ENCODE measurements at regions not wholly inside any gene's neighbourhood (a gene's known extent, or its start where the extent isn't known, plus 50 kb on each side); places are given as distances from the start of the nearest gene placed in this dataset.

GRCh38 chr16:6605490-6605889 lies 727.2 kb upstream of the RBFOX1 start:
- H3K4me1 ChIP-seq (ENCODE audit: control insufficient read depth in 2 of 3, insufficient read depth in 2 of 3, low read depth in 1 of 3, low read length in 3 of 3) = no peaks in the 10 kb centered on the region
- no peak overlapping the region for H3K9ac ChIP-seq (ENCODE audit: low read length in 3 of 3)
- H3K27ac ChIP-seq (ENCODE audit: low read depth in 2 of 2, low read length in 2 of 2) = no peak overlapping the region
- FAIRE-seq (no peak), DNase-seq (no peak)
- no peaks in the 10 kb centered on the region for H3K36me3 ChIP-seq (ENCODE audit: control insufficient read depth in 2 of 3, insufficient read depth in 3 of 3, low read length in 3 of 3)
- no peak overlapping the region for H3K4me3 ChIP-seq (ENCODE audit: low read length in 3 of 3)
- TF ChIP-seq CTCF (IDR thresholded peaks at IDR 0.05; ENCODE audit: borderline replicate concordance, extremely low read depth, insufficient read depth) = no peak
- no peaks in the 10 kb centered on the region for H3K27me3 ChIP-seq (ENCODE audit: control insufficient read depth, insufficient read depth, low read length)
- intact Hi-C loops (cut with DNase I) = no loop called here
- H3K9me3 ChIP-seq (ENCODE audit: control insufficient read depth in 2 of 3, insufficient read depth in 1 of 3, low read length in 3 of 3) = no peaks in the 10 kb centered on the region

- Histone ChIP-seq H3K9ac (ENCODE audit: low read length in 3 of 3) (no peak overlapping the region), H3K27me3 (ENCODE audit: control insufficient read depth, insufficient read depth, low read length) (no peaks in the 10 kb centered on the region), H3K27ac (ENCODE audit: low read depth in 2 of 2, low read length in 2 of 2) (no peak overlapping the region), H3K9me3 (ENCODE audit: control insufficient read depth in 2 of 3, insufficient read depth in 1 of 3, low read length in 3 of 3) (no peaks in the 10 kb centered on the region), H3K4me3 (ENCODE audit: low read length in 3 of 3) (no peak overlapping the region), H3K36me3 (ENCODE audit: control insufficient read depth in 2 of 3, insufficient read depth in 3 of 3, low read length in 3 of 3) (no peaks in the 10 kb centered on the region), H3K4me1 (ENCODE audit: control insufficient read depth in 2 of 3, insufficient read depth in 2 of 3, low read depth in 1 of 3, low read length in 3 of 3) (no peaks in the 10 kb centered on the region)
- DNase-seq (no peak), FAIRE-seq (no peak)
- no peak for TF ChIP-seq CTCF (IDR thresholded peaks at IDR 0.05; ENCODE audit: borderline replicate concordance, extremely low read depth, insufficient read depth)
- intact Hi-C loops (cut with DNase I) = no loop called here
Measured at GRCh38 chr16:6603780-6604325, 728.8 kb upstream of the RBFOX1 start.

GRCh38 chr16:6602405-6602804 lies 730.2 kb upstream of the RBFOX1 start:
- Histone ChIP-seq H3K9me3 (ENCODE audit: control insufficient read depth in 2 of 3, insufficient read depth in 1 of 3, low read length in 3 of 3) (no peaks in the 10 kb centered on the region), H3K4me3 (ENCODE audit: low read length in 3 of 3) (no peak overlapping the region), H3K27me3 (ENCODE audit: control insufficient read depth, insufficient read depth, low read length) (no peaks in the 10 kb centered on the region), H3K27ac (ENCODE audit: low read depth in 2 of 2, low read length in 2 of 2) (no peak overlapping the region), H3K4me1 (ENCODE audit: control insufficient read depth in 2 of 3, insufficient read depth in 2 of 3, low read depth in 1 of 3, low read length in 3 of 3) (no peaks in the 10 kb centered on the region), H3K36me3 (ENCODE audit: control insufficient read depth in 2 of 3, insufficient read depth in 3 of 3, low read length in 3 of 3) (no peaks in the 10 kb centered on the region), H3K9ac (ENCODE audit: low read length in 3 of 3) (no peak overlapping the region)
- no peak for DNase-seq
- no peak for TF ChIP-seq CTCF (IDR thresholded peaks at IDR 0.05; ENCODE audit: borderline replicate concordance, extremely low read depth, insufficient read depth)
- intact Hi-C loops (cut with DNase I) = no loop called here
- FAIRE-seq = no peak

GRCh38 chr16:6600167-6600566 lies 732.5 kb upstream of the RBFOX1 start:
- no peak for TF ChIP-seq CTCF (IDR thresholded peaks at IDR 0.05; ENCODE audit: borderline replicate concordance, extremely low read depth, insufficient read depth)
- intact Hi-C loops (cut with DNase I) = no loop called here

More at GRCh38 chr16:6600167-6600566, 732.5 kb upstream of the RBFOX1 start:
- no peak overlapping the region for H3K9ac ChIP-seq (ENCODE audit: low read length in 3 of 3)
- no peaks in the 10 kb centered on the region for H3K36me3 ChIP-seq (ENCODE audit: control insufficient read depth in 2 of 3, insufficient read depth in 3 of 3, low read length in 3 of 3)
- H3K27ac ChIP-seq (ENCODE audit: low read depth in 2 of 2, low read length in 2 of 2) = no peak overlapping the region
- no peak overlapping the region for H3K4me3 ChIP-seq (ENCODE audit: low read length in 3 of 3)
- DNase-seq = no peak
- no peaks in the 10 kb centered on the region for H3K4me1 ChIP-seq (ENCODE audit: control insufficient read depth in 2 of 3, insufficient read depth in 2 of 3, low read depth in 1 of 3, low read length in 3 of 3)
- FAIRE-seq = no peak
- H3K9me3 ChIP-seq (ENCODE audit: control insufficient read depth in 2 of 3, insufficient read depth in 1 of 3, low read length in 3 of 3) = no peaks in the 10 kb centered on the region
- H3K27me3 ChIP-seq (ENCODE audit: control insufficient read depth, insufficient read depth, low read length) = no peaks in the 10 kb centered on the region
